ENCODE measurements at regions not wholly inside any gene's neighbourhood (a gene's known extent, or its start where the extent isn't known, plus 50 kb on each side); places are given as distances from the start of the nearest gene placed in this dataset.

- Histone ChIP-seq H3K4me3 (no peak overlapping the region), H3K27me3 (no peaks in the 10 kb centered on the region), H3K9me3 (no peaks in the 10 kb centered on the region), H3K36me3 (no peaks in the 10 kb centered on the region), H3K27ac (no peak overlapping the region), H3K4me1 (no peaks in the 10 kb centered on the region)
- ATAC-seq (ENCODE audit: low FRiP score in 2 of 2) (no peak), DNase-seq (no peak)
- WGBS, 2 donors: 56 to 57% methylated on average over 3 of the region's 3 CpGs
- TF ChIP-seq CTCF (IDR thresholded peaks at IDR 0.05) (no peak), POLR2A (IDR thresholded peaks at IDR 0.05) (no peak), POLR2AphosphoS5 (IDR thresholded peaks at IDR 0.05) (no peak), EP300 (IDR thresholded peaks at IDR 0.05) (no peak)
Measured at GRCh38 chr3:89042236-89042835, 65.1 kb upstream of the EPHA3 start.

GRCh38 chr3:89043406-89043932 is 64.0 kb upstream of the EPHA3 start:
- TF ChIP-seq POLR2AphosphoS5 (IDR thresholded peaks at IDR 0.05) (no peak), CTCF (IDR thresholded peaks at IDR 0.05) (no peak), POLR2A (IDR thresholded peaks at IDR 0.05) (no peak), EP300 (IDR thresholded peaks at IDR 0.05) (no peak)
- 47 to 60% methylated on average over 6 of the region's 6 CpGs for WGBS, 2 donors

GRCh38 chr3:89046661-89047060 is 60.8 kb upstream of the EPHA3 start:
- H3K9me3 ChIP-seq: no peaks in the 10 kb centered on the region
- DNase-seq: no peak
- ATAC-seq (ENCODE audit: low FRiP score in 2 of 2): no peak
- no peak overlapping the region for H3K4me3 ChIP-seq
- H3K36me3 ChIP-seq: no peaks in the 10 kb centered on the region
- H3K27me3 ChIP-seq: no peaks in the 10 kb centered on the region
- H3K27ac ChIP-seq: no peak overlapping the region
- TF ChIP-seq POLR2AphosphoS5 (IDR thresholded peaks at IDR 0.05): no peak
- no peak for TF ChIP-seq CTCF (IDR thresholded peaks at IDR 0.05)
- no peak for TF ChIP-seq EP300 (IDR thresholded peaks at IDR 0.05)
- TF ChIP-seq POLR2A (IDR thresholded peaks at IDR 0.05): no peak
- no peaks in the 10 kb centered on the region for H3K4me1 ChIP-seq
- WGBS, 2 donors: 64 to 83% methylated on average over 1 of the region's 1 CpG

More at GRCh38 chr3:89043406-89043932, 64.0 kb upstream of the EPHA3 start:
- ATAC-seq (ENCODE audit: low FRiP score in 2 of 2) (no peak), DNase-seq (no peak)
- no peaks in the 10 kb centered on the region for H3K4me1 ChIP-seq
- no peak overlapping the region for H3K27ac ChIP-seq
- H3K9me3 ChIP-seq: no peaks in the 10 kb centered on the region
- no peaks in the 10 kb centered on the region for H3K36me3 ChIP-seq
- H3K4me3 ChIP-seq: no peak overlapping the region
- H3K27me3 ChIP-seq: no peaks in the 10 kb centered on the region

- Histone ChIP-seq H3K4me3 (no peak overlapping the region), H3K9me3 (no peaks in the 10 kb centered on the region), H3K27ac (no peak overlapping the region), H3K36me3 (no peaks in the 10 kb centered on the region), H3K4me1 (no peaks in the 10 kb centered on the region), H3K27me3 (no peaks in the 10 kb centered on the region)
- no peak for ATAC-seq (ENCODE audit: low FRiP score in 2 of 2)
- no peak for DNase-seq
- TF ChIP-seq POLR2A (IDR thresholded peaks at IDR 0.05): no peak
- no peak for TF ChIP-seq CTCF (IDR thresholded peaks at IDR 0.05)
- no peak for TF ChIP-seq POLR2AphosphoS5 (IDR thresholded peaks at IDR 0.05)
- TF ChIP-seq EP300 (IDR thresholded peaks at IDR 0.05): no peak
- 60 to 63% methylated on average over 2 of the region's 2 CpGs for WGBS, 2 donors
Measured at GRCh38 chr3:89049119-89049518, 58.3 kb upstream of the EPHA3 start.

- no peaks in the 10 kb centered on the region for H3K27me3 ChIP-seq
- no peak for DNase-seq
- ATAC-seq (ENCODE audit: low FRiP score in 2 of 2): no peak
- WGBS, 2 donors: 22 to 29% methylated on average over 2 to 3 of the region's 3 CpGs
- H3K4me3 ChIP-seq: no peak overlapping the region
- H3K4me1 ChIP-seq: no peaks in the 10 kb centered on the region
- no peaks in the 10 kb centered on the region for H3K9me3 ChIP-seq
- H3K27ac ChIP-seq: no peak overlapping the region
- no peaks in the 10 kb centered on the region for H3K36me3 ChIP-seq
- TF ChIP-seq CTCF (IDR thresholded peaks at IDR 0.05) (no peak), EP300 (IDR thresholded peaks at IDR 0.05) (no peak), POLR2A (IDR thresholded peaks at IDR 0.05) (no peak), POLR2AphosphoS5 (IDR thresholded peaks at IDR 0.05) (no peak)
Measured at GRCh38 chr3:89052386-89052785, 55.0 kb upstream of the EPHA3 start.

Data from upper lobe of left lung (tissue), 6 donors.